GM19043 (cell line): ENCODE measurements at regions not wholly inside any gene's neighbourhood (a gene's known extent, or its start where the extent isn't known, plus 50 kb on each side); places are given as distances from the start of the nearest gene placed in this dataset.

ENCODE experiments used
- ATAC-seq: cut with Tn5 transposase; IDR thresholded peaks from one replicate; pipeline ENCODE4 v1.9.1; 2021; ENCODE audit warnings: low read depth; ENCODE audit not compliant: unreplicated experiment

DNA sequence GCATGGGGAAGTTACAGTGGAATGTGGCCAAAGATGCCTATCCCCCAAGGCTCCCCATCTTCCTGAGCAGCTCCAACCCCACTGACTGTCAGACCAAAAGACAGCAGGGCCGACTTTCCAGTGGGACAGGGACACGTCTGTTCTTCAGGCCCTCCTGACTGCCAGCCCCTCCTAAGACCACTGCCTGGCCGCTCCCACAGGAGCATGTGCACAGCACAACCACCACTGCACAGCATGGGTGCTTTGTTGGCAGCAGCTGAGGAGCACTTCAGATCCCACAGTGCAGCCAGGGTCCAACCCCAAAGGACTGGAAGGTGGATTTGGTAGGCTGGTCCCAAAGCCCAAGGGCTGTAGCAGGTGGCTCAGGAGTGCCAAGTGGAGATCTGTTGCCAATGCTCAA lies 648.3 kb upstream of the BRINP3 start:
- no peak for ATAC-seq

DNA sequence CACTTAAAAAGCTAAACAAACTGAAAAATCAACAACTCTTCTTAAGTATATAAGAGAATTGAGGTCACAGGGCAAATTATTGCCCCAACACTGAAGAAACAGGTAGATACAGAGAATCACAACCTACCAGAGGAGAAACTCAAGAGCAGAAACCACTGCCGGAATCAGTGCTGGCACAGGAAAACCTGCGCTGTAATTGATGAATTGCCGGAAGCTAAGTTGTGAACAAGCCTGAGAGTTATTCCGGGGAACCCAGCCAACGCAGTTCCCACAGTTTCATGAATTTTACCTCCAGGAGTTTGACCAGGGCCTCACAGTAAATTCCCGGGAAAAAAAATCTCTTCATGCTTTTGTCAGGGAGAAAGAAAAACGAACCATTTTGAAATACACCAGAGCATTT lies 657.1 kb upstream of the BRINP3 start:
- ATAC-seq: no peak

- ATAC-seq: no peak
These were observed 662.4 kb upstream of the BRINP3 start for GRCh38 chr1:191140038-191140437.

DNA sequence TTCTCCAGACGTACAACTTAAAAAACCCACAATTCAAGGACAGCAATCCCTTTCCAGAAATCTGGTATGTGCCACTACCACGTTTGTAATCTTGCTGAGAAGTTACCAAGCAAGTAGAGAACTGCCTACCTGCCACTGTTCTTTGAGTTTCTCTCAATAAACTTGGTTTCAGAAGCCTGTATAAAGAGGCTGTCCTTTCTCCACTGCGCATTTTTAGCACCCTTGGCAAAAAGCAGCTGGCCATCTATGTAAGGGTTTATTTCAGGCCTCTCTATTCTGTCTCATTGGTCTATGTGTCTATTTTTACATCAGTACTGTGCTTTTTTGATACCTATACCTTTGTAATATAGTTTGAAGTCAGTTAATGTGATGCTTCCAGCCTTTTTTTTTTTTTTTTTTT lies 665.1 kb upstream of the BRINP3 start:
- no peak for ATAC-seq

DNA sequence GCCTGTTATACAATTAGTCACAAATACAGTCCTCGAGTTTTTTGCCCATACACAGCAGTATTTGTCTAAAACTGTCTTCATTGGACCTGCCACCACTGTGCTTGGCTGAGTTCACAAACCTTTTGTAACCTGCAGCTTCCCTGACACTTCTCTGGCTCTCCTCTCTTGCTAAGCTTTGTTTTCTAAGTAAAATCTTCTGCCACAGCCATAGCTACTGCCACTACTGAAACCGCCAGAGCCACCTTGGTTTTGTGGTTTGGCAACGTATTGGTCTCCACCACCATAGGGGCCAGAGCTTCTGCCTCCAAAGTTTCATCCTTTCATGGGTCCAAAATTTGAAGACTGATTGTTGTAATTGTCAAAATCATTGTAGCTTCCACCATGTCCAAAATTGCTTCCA lies 668.2 kb upstream of the BRINP3 start:
- ATAC-seq: no peak

DNA sequence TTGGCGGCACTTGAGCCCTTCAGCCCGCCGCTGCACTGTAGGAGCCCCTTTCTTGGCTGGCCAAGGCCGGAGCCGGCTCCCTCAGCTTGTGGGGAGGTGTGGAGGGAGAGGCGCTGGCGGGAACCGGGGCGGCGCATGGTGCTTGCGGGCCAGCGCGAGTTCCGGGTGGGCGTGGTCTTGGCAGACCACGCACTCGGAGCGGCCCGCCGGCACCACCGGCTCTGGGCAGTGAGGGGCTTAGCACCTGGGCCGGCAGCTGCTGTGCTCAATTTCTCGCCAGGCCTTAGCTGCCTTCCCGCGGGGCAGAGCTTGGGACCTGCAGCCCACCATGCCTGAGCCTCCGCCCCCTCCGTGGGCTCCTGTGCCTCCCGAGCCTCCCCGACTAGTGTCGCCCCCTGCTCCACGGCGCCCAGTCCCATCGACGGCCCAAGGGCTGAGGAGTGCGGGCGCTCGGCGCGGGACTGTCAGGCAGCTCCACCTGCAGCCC lies 673.7 kb upstream of the BRINP3 start:
- ATAC-seq: no peak

- ATAC-seq: no peak
These were observed 675.1 kb upstream of the BRINP3 start for GRCh38 chr1:191152776-191153175.

GRCh38 chr1:191155178-191155577 lies 677.5 kb upstream of the BRINP3 start:
- no peak for ATAC-seq

DNA sequence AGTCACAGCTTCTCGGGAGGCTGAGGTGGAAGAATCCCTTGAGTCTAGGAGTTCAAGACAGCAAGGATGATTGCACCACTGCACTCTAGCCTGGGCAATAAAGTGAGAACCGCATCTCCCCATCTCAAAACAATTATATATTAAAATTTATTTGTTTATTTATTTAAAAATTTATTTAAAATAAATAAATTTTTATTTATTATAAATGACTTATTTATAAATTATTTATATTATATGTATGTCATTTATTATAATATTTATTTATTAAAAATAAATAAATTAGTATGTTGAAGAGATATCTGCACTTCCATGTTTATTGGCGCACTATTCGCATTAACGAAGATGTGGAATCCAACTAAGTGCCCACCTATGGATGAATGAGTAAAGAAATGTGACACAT lies 683.2 kb upstream of the BRINP3 start:
- no peak for ATAC-seq

GRCh38 chr1:191162762-191163161 lies 685.1 kb upstream of the BRINP3 start:
- no peak for ATAC-seq

- no peak for ATAC-seq
These were observed 686.0 kb upstream of the BRINP3 start for GRCh38 chr1:191163621-191164020.

GRCh38 chr1:191174298-191174697 lies 696.6 kb upstream of the BRINP3 start:
- ATAC-seq: peak; percentile 98

- ATAC-seq: no peak
These were observed 698.5 kb upstream of the BRINP3 start for GRCh38 chr1:191176131-191176530.

DNA sequence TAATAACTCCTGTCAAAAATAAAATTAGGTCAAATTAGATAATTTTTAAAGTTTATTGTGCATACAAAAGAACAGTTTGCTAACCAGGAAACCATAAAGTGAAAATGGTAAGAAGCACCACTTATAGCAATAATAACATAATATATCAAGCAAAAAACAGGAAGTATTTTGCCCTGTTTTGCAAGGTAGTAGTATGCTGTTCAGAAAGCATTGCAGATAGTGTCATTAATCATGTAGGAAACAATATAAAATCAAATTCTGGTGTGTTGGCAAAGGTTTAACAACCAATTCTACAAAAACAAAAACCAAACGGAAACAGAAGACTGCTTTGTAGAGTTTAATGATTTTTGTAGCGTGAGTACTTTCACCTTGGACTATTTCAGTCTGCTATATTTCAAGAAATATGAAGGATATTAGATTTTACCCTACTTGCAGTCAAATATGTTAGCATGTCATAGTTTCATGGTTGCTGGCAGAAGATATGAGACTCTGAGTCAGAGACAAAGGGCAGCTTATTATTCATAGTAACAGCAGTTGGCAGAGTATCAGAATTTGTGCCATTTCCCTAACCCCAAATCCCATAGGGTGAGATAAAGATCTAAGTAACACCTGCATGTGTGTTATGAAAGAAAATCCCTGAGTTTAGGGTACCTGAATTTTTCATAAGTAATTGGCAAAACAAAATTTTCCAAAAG lies 729.0 kb upstream of the BRINP3 start:
- no peak for ATAC-seq

DNA sequence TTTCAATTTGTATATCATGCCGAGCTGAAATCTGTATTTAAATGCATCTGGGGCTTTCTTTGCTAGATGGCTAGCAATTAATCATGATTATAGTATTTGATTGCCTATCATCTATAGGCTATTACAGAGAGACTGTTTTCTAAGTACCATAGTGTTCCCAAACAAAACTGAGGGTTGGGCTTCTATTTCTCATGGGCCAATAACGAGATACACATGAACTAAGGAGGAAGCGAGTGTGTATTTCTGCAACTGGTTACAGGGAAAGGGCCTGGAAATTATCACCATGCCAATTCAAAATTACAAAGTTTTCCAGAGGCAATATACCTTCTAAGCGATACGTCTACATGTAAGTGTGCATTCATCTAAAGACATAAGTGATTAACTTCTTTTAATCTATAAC lies 744.5 kb upstream of the BRINP3 start:
- ATAC-seq: no peak

GRCh38 chr1:191240925-191241324 lies 763.3 kb upstream of the BRINP3 start:
- no peak for ATAC-seq

DNA sequence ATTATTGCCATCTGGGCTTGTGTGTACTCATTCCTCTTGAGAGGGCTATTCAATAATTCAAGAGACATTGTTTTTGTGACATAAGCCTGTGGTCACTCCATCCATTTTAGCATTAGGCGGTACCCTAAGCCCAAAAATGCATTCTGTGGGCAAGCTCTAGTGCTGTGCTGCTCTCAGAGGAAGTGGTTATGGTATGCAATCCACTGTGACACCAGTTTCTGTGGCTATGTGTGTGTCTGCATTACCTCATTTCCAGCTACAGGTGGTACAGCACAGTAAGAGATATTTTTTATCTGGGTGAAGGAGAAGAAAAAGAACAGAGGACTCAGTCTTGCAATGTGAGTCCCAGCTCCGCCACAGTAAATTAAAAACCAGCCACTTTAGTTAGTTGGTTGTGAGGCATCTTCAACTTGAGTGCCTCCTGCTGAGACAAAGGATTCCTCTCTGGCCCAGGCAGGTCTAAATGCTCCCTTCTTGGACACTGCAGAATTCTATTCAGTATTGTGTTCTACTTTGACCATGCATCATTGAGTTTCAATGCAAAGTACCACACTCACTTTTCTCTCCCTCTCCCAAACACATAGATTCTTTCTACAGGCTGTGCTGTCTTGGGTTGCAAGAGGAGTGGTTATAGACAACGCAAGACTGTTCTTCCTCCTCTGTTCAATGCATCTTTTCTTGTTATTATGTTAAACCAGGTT lies 777.8 kb upstream of the BRINP3 start:
- ATAC-seq: no peak

DNA sequence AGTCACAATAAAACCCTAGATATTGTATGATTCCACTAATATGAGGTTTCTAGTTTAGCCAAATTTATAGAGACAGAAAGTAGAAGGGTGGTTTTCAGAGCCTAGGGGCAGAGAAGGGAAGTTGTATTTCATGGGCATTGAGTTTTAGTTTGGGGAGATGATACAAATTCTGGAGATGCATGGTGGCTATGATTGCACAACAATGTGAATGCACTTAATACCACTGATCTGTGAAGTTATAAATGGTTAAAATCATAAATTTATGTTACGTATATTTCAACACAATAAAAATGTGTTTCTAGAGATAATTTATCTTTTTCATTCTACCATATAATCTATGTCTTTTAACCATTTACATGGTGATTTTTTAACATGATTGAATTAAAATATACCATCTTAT lies 779.3 kb upstream of the BRINP3 start:
- ATAC-seq: no peak

- ATAC-seq: no peak
These were observed 782.4 kb upstream of the BRINP3 start for GRCh38 chr1:191260056-191260455.

DNA sequence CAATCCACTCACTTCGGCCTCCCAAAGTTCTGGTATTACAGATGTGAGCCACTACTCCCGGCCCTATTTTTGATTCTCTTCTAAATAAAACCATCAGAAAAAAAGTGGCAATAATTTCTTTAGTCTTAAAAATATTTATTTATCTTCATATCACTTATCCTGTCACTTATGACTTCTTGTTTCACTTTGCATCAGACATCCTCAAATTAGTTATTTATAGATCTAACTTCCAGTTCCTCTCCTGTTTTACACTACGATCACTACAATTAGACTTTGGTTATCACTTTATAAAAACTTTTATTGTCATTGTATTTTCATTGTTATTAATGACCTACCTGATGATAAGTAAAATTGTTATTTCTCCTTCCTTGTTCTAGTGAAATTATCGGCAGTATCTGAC lies 783.4 kb upstream of the BRINP3 start:
- ATAC-seq: no peak

- ATAC-seq: no peak
These were observed 801.7 kb upstream of the BRINP3 start for GRCh38 chr1:191279266-191279800.

DNA sequence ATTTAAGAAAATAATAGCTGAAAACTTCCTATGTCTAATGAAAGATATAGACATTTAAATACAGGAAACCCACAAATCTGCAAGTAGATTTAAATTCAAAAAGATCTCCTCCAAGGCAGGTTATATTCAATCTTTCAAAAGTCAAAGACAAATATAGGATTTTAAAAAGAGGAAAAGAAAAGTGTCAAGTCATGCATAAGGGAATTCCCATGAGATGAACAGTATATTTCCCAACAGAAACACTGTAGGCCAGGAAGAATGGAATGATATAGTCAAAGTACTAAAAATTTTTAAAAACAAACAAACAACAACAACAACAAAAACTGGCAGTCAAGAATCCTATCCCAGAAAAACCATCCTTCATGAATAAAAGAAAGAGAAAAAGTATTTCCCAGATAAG lies 806.5 kb upstream of the BRINP3 start:
- ATAC-seq: no peak
